ENCODE measurements at regions not wholly inside any gene's neighbourhood (a gene's known extent, or its start where the extent isn't known, plus 50 kb on each side); places are given as distances from the start of the nearest gene placed in this dataset.

- no peak for TF ChIP-seq CTCF (IDR thresholded peaks at IDR 0.05)
- TF ChIP-seq POLR2A (IDR thresholded peaks at IDR 0.05): no peak
Observed at GRCh38 chr10:29001801-29002200, 287.1 kb upstream of the LYZL1 start.

All from esophagus squamous epithelium (tissue), 4 donors.